ENCODE measurements at regions not wholly inside any gene's neighbourhood (a gene's known extent, or its start where the extent isn't known, plus 50 kb on each side); places are given as distances from the start of the nearest gene placed in this dataset.
"Not testable (repeated sequence)": the region's sequence is repeated elsewhere in the genome, so short reads cannot be mapped to it uniquely, and the experiment has no call there.

- no peaks in the 10 kb centered on the region for H3K27me3 Mint-ChIP-seq (ENCODE audit: low read depth)
- no peaks in the 10 kb centered on the region for H3K4me1 Mint-ChIP-seq (ENCODE audit: low read depth)
- DNase-seq (ENCODE audit: low spot score): no peak
- no peaks in the 10 kb centered on the region for H3K9me3 Mint-ChIP-seq
- H3K4me3 Mint-ChIP-seq (ENCODE audit: low read depth): no peak overlapping the region
- intact Hi-C loops (cut with micrococcal nuclease): no loop called here
- H3K36me3 Mint-ChIP-seq (ENCODE audit: low read depth): no peaks in the 10 kb centered on the region
- no peak overlapping the region for H3K27ac Mint-ChIP-seq
Observed at GRCh38 chrX:106220177-106220576, 52.1 kb downstream of the PWWP3B start.

- no peaks in the 10 kb centered on the region for H3K4me1 Mint-ChIP-seq (ENCODE audit: low read depth)
- no peak overlapping the region for H3K4me3 Mint-ChIP-seq (ENCODE audit: low read depth)
Observed at GRCh38 chrX:106243376-106243775, 75.3 kb downstream of the PWWP3B start.

DNA sequence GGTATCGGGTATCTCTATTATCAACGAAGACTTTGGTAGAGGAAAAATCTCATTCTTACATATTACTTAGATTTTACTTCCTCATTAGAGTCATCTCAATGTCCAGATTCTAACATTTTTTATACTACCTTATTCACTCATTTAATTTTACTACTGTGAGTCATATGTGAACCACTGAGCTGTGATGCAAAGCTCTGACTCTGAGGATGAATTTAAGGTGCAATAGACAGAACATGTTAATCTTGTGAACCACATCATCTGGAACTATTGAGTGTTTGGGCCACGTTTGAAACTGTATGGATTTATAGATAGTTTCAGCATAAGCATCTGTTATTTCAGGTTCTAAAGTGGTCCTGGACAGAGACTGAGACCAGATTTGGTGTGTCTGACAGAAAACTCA lies 78.4 kb downstream of the PWWP3B start:
- no peaks in the 10 kb centered on the region for H3K27me3 Mint-ChIP-seq (ENCODE audit: low read depth)
- H3K36me3 Mint-ChIP-seq (ENCODE audit: low read depth): no peaks in the 10 kb centered on the region
- H3K4me1 Mint-ChIP-seq (ENCODE audit: low read depth): no peaks in the 10 kb centered on the region
- no peak overlapping the region for H3K4me3 Mint-ChIP-seq (ENCODE audit: low read depth)
- no peak overlapping the region for H3K27ac Mint-ChIP-seq
- no peak for DNase-seq (ENCODE audit: low spot score)
- intact Hi-C loops (cut with micrococcal nuclease): no loop called here
- no peaks in the 10 kb centered on the region for H3K9me3 Mint-ChIP-seq

More at GRCh38 chrX:106243376-106243775, 75.3 kb downstream of the PWWP3B start:
- no peak overlapping the region for H3K27ac Mint-ChIP-seq
- H3K27me3 Mint-ChIP-seq (ENCODE audit: low read depth): no peaks in the 10 kb centered on the region
- intact Hi-C loops (cut with micrococcal nuclease): no loop called here
- no peak for DNase-seq (ENCODE audit: low spot score)
- no peaks in the 10 kb centered on the region for H3K36me3 Mint-ChIP-seq (ENCODE audit: low read depth)
- H3K9me3 Mint-ChIP-seq: no peaks in the 10 kb centered on the region

- no peak for DNase-seq (ENCODE audit: low spot score)
- Mint-ChIP-seq H3K9me3 (no peaks in the 10 kb centered on the region), H3K4me3 (ENCODE audit: low read depth) (no peak overlapping the region), H3K27ac (no peak overlapping the region), H3K27me3 (ENCODE audit: low read depth) (no peaks in the 10 kb centered on the region), H3K4me1 (ENCODE audit: low read depth) (no peaks in the 10 kb centered on the region), H3K36me3 (ENCODE audit: low read depth) (no peaks in the 10 kb centered on the region)
- intact Hi-C loops (cut with micrococcal nuclease): no loop called here
Observed at GRCh38 chrX:106247162-106247561, 79.1 kb downstream of the PWWP3B start.

DNA sequence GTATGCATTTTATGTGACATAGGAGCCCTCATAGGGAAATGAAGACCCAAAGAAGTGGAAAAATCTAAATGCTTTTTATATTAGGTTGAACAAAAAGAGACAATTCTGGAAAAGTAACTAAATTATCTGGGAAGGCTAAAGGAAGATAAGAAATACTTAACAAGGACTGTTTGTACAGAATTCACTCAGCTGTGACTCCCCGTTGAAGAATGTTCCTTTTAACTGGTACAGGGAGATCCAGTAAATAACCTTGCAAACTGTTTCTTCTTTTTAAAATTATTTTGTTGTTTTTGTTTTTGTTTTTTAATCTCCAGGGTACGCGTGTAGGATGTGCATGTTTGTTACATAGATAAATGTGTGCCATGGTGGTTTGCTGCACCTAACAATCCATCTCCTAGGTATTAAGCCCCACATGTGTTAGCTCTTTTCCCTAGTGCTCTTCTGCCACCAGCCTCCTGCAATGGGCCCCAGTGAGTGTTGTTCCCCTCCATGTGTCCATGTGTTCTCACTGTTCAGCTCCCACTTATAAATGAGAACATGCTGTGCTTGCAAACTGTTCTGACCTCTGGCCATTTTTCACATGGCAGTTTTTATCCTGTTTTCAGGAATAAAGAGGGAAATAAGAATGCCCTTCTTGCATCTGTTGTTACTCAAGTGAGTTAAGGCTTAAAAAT lies 81.7 kb downstream of the PWWP3B start:
- H3K4me3 Mint-ChIP-seq (ENCODE audit: low read depth): no peak overlapping the region
- intact Hi-C loops (cut with micrococcal nuclease): no loop called here
- no peaks in the 10 kb centered on the region for H3K36me3 Mint-ChIP-seq (ENCODE audit: low read depth)
- H3K4me1 Mint-ChIP-seq (ENCODE audit: low read depth): no peaks in the 10 kb centered on the region
- H3K27ac Mint-ChIP-seq: no peak overlapping the region
- no peak for DNase-seq (ENCODE audit: low spot score)
- H3K9me3 Mint-ChIP-seq: no peaks in the 10 kb centered on the region
- H3K27me3 Mint-ChIP-seq (ENCODE audit: low read depth): no peaks in the 10 kb centered on the region

- H3K4me1 Mint-ChIP-seq (ENCODE audit: low read depth): no peaks in the 10 kb centered on the region
- no peak overlapping the region for H3K4me3 Mint-ChIP-seq (ENCODE audit: low read depth)
- H3K36me3 Mint-ChIP-seq (ENCODE audit: low read depth): no peaks in the 10 kb centered on the region
- H3K27me3 Mint-ChIP-seq (ENCODE audit: low read depth): no peaks in the 10 kb centered on the region
- intact Hi-C loops (cut with micrococcal nuclease): no loop called here
- H3K27ac Mint-ChIP-seq: no peak overlapping the region
- DNase-seq (ENCODE audit: low spot score): no peak
- H3K9me3 Mint-ChIP-seq: no peaks in the 10 kb centered on the region
Observed at GRCh38 chrX:106263817-106264216, 95.7 kb downstream of the PWWP3B start.

GRCh38 chrX:106273947-106274587 lies 106.0 kb downstream of the PWWP3B start:
- H3K27ac Mint-ChIP-seq; H3K4me3 Mint-ChIP-seq (ENCODE audit: low read depth); H3K27me3 Mint-ChIP-seq (ENCODE audit: low read depth); H3K9me3 Mint-ChIP-seq; DNase-seq (ENCODE audit: low spot score); H3K36me3 Mint-ChIP-seq (ENCODE audit: low read depth); H3K4me1 Mint-ChIP-seq (ENCODE audit: low read depth); intact Hi-C loops (cut with micrococcal nuclease): not testable (repeated sequence)

GRCh38 chrX:106275172-106275571 lies 107.1 kb downstream of the PWWP3B start:
- H3K27me3 Mint-ChIP-seq (ENCODE audit: low read depth); intact Hi-C loops (cut with micrococcal nuclease); H3K4me1 Mint-ChIP-seq (ENCODE audit: low read depth); H3K27ac Mint-ChIP-seq; H3K9me3 Mint-ChIP-seq; H3K4me3 Mint-ChIP-seq (ENCODE audit: low read depth); H3K36me3 Mint-ChIP-seq (ENCODE audit: low read depth); DNase-seq (ENCODE audit: low spot score): not testable (repeated sequence)

DNA sequence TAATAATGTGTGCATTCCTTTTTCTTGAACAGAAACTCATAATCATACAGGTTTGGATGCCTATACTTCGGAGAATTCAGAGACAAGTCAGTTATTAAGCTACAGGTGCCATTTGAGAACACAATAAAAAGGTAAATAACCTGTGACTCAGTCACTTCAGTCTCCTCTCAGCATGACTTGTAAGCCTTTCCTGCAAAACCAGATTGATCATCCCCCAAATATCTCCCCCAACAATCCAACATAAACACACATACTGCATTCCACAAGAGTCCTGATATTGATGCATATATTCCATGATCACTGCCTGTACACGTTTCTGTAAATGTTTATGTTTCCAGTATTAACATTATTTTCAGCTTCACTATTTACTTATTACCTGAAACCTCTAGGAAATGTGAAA lies 110.8 kb downstream of the PWWP3B start:
- no peaks in the 10 kb centered on the region for H3K27me3 Mint-ChIP-seq (ENCODE audit: low read depth)
- DNase-seq (ENCODE audit: low spot score): no peak
- H3K4me1 Mint-ChIP-seq (ENCODE audit: low read depth): no peaks in the 10 kb centered on the region
- no peaks in the 10 kb centered on the region for H3K9me3 Mint-ChIP-seq
- no peak overlapping the region for H3K4me3 Mint-ChIP-seq (ENCODE audit: low read depth)
- no peak overlapping the region for H3K27ac Mint-ChIP-seq
- intact Hi-C loops (cut with micrococcal nuclease): no loop called here
- H3K36me3 Mint-ChIP-seq (ENCODE audit: low read depth): no peaks in the 10 kb centered on the region

GRCh38 chrX:106281383-106281782 lies 113.3 kb downstream of the PWWP3B start:
- DNase-seq (ENCODE audit: low spot score): no peak
- Mint-ChIP-seq H3K27me3 (ENCODE audit: low read depth) (no peaks in the 10 kb centered on the region), H3K27ac (no peak overlapping the region), H3K9me3 (no peaks in the 10 kb centered on the region), H3K4me3 (ENCODE audit: low read depth) (no peak overlapping the region), H3K36me3 (ENCODE audit: low read depth) (no peaks in the 10 kb centered on the region), H3K4me1 (ENCODE audit: low read depth) (no peaks in the 10 kb centered on the region)
- intact Hi-C loops (cut with micrococcal nuclease): no loop called here

DNA sequence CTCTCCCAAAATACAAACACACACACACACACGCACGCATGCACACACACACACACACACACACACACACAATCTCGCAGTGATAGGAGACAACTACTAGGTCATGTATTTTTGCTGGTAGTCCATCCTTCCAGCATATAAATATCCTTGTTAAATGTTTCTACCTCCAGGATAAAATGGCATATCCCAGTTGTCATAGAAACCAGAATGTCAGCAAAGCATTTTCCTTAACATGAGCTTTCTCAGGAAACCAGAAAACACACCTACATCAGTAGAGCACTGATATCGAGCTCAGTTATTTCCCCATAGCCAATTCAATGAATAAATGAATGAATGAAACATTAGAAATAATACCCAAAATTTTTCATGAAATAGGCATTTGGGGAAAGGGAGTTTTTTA lies 115.7 kb downstream of the PWWP3B start:
- intact Hi-C loops (cut with micrococcal nuclease): no loop called here
- Mint-ChIP-seq H3K4me1 (ENCODE audit: low read depth) (no peaks in the 10 kb centered on the region), H3K27ac (no peak overlapping the region), H3K27me3 (ENCODE audit: low read depth) (no peaks in the 10 kb centered on the region), H3K9me3 (no peaks in the 10 kb centered on the region), H3K4me3 (ENCODE audit: low read depth) (no peak overlapping the region), H3K36me3 (ENCODE audit: low read depth) (no peaks in the 10 kb centered on the region)
- no peak for DNase-seq (ENCODE audit: low spot score)

GRCh38 chrX:106284431-106285025 lies 116.4 kb downstream of the PWWP3B start:
- Mint-ChIP-seq H3K4me1 (ENCODE audit: low read depth) (no peaks in the 10 kb centered on the region), H3K27me3 (ENCODE audit: low read depth) (no peaks in the 10 kb centered on the region), H3K27ac (no peak overlapping the region), H3K36me3 (ENCODE audit: low read depth) (no peaks in the 10 kb centered on the region), H3K4me3 (ENCODE audit: low read depth) (no peak overlapping the region), H3K9me3 (no peaks in the 10 kb centered on the region)
- no peak for DNase-seq (ENCODE audit: low spot score)
- intact Hi-C loops (cut with micrococcal nuclease): no loop called here

GRCh38 chrX:106286053-106286650 lies 118.0 kb downstream of the PWWP3B start:
- Mint-ChIP-seq H3K4me1 (ENCODE audit: low read depth) (no peaks in the 10 kb centered on the region), H3K4me3 (ENCODE audit: low read depth) (no peak overlapping the region), H3K9me3 (no peaks in the 10 kb centered on the region), H3K36me3 (ENCODE audit: low read depth) (no peaks in the 10 kb centered on the region), H3K27me3 (ENCODE audit: low read depth) (no peaks in the 10 kb centered on the region), H3K27ac (no peak overlapping the region)
- intact Hi-C loops (cut with micrococcal nuclease): no loop called here
- no peak for DNase-seq (ENCODE audit: low spot score)

All from activated T-helper 2 cell treated with anti-CD3 and anti-CD28 coated beads, Interferon-gamma antibody, Interleukin-2, Interleukin-4, amounts not matched to agents 10 μg/mL and 5 μg/mL and 100 μg/mL, durations not matched to agents 14 hours and 24 hours and 36 hours (primary cell).